Testis (tissue), 2 donors: ENCODE measurements at regions not wholly inside any gene's neighbourhood (a gene's known extent, or its start where the extent isn't known, plus 50 kb on each side); places are given as distances from the start of the nearest gene placed in this dataset.

Source experiments
- DNase-seq: peaks from one replicate; pipeline ENCODE4 v3.0.0-alpha.2; 2019
- H3K27ac ChIP-seq, 2 donors: fragments of 200-600 bp; sonication (generic); one replicate each; pipeline ENCODE4 v1.5.1; 2019
- H3K27me3 ChIP-seq: fragments of 200-600 bp; sonication (generic); one replicate; pipeline ENCODE4 v1.5.1; 2019
- H3K36me3 ChIP-seq: fragments of 200-600 bp; sonication (generic); one replicate; pipeline ENCODE4 v1.5.1; 2017; ENCODE audit warnings: low read depth; ENCODE audit errors: missing control alignments
- H3K4me1 ChIP-seq: fragments of 200-600 bp; sonication (generic); one replicate; pipeline ENCODE4 v1.5.1; 2019
- H3K4me3 ChIP-seq, 2 donors: fragments of 200-600 bp; sonication (generic); one replicate each; pipeline ENCODE4 v1.5.1; 2017 to 2019
- H3K9me3 ChIP-seq: fragments of 200-600 bp; sonication (generic); one replicate; pipeline ENCODE4 v1.5.1; 2017
- POLR2A ChIP-seq: fragments of 450-650 bp; IDR thresholded peaks from one replicate; pipeline ENCODE4 v1.6.1; 2017; ENCODE audit warnings: antibody characterized with exemption, mild to moderate bottlenecking, moderate library complexity
- WGBS, 2 donors: methylation state at CpG; one replicate each; pipeline ENCODE4 v1.1.5; 2018; 5-methylcytosine and 5-hydroxymethylcytosine counted together
- intact Hi-C: fragments of 100-400 bp; cut with DNase I; formaldehyde crosslinking; loops from one replicate; pipeline ENCODE4 v1.15.1; 2023; ENCODE audit warnings: low total_unique reads
- TF ChIP-seq, protein P1 (sequence below), 3 experiments: fragments of 450-650 bp in 2 of 3; fragments of 200-600 bp in 1 of 3; sonication (generic) in 1 of 3; IDR thresholded peaks; one replicate each; pipeline ENCODE4 v1.5.1; 2016 to 2019; ENCODE audit warnings: antibody characterized with exemption in 3 of 3, mild to moderate bottlenecking in 2 of 3, moderate library complexity in 1 of 3

GRCh38 chr3:63095-63765 is 133.3 kb upstream of the CHL1 start:
- peak overlapping the region; percentile 38 to 40 for H3K27ac ChIP-seq
- H3K4me3 ChIP-seq, result no peak overlapping the region
- H3K27me3 ChIP-seq, result no peaks in the 10 kb centered on the region
- intact Hi-C loops, result no loop called here
- no peak for TF ChIP-seq POLR2A
- TF ChIP-seq, protein P1, sequence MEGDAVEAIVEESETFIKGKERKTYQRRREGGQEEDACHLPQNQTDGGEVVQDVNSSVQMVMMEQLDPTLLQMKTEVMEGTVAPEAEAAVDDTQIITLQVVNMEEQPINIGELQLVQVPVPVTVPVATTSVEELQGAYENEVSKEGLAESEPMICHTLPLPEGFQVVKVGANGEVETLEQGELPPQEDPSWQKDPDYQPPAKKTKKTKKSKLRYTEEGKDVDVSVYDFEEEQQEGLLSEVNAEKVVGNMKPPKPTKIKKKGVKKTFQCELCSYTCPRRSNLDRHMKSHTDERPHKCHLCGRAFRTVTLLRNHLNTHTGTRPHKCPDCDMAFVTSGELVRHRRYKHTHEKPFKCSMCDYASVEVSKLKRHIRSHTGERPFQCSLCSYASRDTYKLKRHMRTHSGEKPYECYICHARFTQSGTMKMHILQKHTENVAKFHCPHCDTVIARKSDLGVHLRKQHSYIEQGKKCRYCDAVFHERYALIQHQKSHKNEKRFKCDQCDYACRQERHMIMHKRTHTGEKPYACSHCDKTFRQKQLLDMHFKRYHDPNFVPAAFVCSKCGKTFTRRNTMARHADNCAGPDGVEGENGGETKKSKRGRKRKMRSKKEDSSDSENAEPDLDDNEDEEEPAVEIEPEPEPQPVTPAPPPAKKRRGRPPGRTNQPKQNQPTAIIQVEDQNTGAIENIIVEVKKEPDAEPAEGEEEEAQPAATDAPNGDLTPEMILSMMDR (IDR thresholded peaks at IDR 0.05), result no peak
- 45 to 60% methylated on average over 7 of the region's 7 CpGs for WGBS, 2 donors
- peak; percentile 55 for DNase-seq
- no peaks in the 10 kb centered on the region for H3K4me1 ChIP-seq
- no peaks in the 10 kb centered on the region for H3K36me3 ChIP-seq
- no peaks in the 10 kb centered on the region for H3K9me3 ChIP-seq

DNA sequence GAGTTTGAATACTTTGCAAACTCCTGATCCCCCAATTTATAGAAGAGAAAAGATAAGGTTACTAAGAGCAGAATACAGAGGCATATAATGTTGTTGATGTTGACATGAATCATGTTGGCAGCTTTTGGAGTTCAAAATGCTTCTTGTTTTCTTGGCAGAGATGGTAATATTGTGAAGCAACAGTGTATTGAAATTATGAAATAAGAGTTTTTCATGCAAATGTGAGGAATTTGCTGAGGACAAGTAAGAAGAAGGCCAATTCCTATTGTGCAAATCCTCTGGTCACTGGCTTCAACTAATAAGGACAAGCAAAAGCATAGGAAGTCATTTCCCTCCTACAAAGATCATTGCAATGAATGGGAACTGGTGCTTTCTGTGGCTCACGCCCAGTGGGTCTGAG is 126.9 kb upstream of the CHL1 start:
- no peak for DNase-seq
- Histone ChIP-seq H3K9me3 (no peaks in the 10 kb centered on the region), H3K4me1 (peaks cover 5% of the 10 kb centered on the region), H3K27ac (no peak overlapping the region), H3K36me3 (no peaks in the 10 kb centered on the region), H3K4me3 (no peak overlapping the region), H3K27me3 (no peaks in the 10 kb centered on the region)
- intact Hi-C loops, result no loop called here
- 84 to 90% methylated on average over 1 of the region's 1 CpG for WGBS, 2 donors
- no peak for TF ChIP-seq POLR2A
- TF ChIP-seq, protein P1 (IDR thresholded peaks at IDR 0.05), result no peak

DNA sequence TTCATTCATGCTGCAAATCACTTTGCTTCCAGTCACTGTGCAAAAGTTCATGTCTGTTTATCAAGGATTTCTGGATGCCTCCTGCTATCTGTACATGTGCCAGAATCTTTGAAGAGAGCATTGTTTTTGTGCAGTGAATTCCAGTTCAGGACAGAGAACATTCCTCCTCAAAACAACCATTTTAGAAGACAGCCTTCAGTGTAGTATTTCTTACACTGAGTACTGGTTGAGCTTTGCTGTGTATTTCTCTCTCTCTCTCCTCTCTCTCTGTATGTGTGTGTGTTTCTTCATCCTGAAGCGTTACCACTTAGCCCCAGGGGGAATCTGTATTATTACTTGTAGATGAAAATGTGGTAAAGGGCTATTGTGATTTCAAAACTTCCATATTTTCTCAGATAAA is 123.8 kb upstream of the CHL1 start:
- Histone ChIP-seq H3K4me1 (peaks cover 10% of the 10 kb centered on the region), H3K27me3 (no peaks in the 10 kb centered on the region), H3K36me3 (no peaks in the 10 kb centered on the region), H3K9me3 (no peaks in the 10 kb centered on the region), H3K4me3 (no peak overlapping the region), H3K27ac (peak overlapping the region; percentile 27 to 70)
- DNase-seq, result peak; percentile 22
- intact Hi-C loops, result no loop called here
- TF ChIP-seq, protein P1 (IDR thresholded peaks at IDR 0.05), result no peak
- no peak for TF ChIP-seq POLR2A
- WGBS, 2 donors, result 24 to 36% methylated on average over 1 of the region's 1 CpG

- peak overlapping the region; percentile 27 to 70 for H3K27ac ChIP-seq
- DNase-seq, result no peak
- TF ChIP-seq, protein P1 (IDR thresholded peaks at IDR 0.05), result no peak
- TF ChIP-seq POLR2A, result no peak
- H3K4me3 ChIP-seq, result no peak overlapping the region
- WGBS, 2 donors, result 41 to 54% methylated on average over 2 of the region's 2 CpGs
- peaks cover 10% of the 10 kb centered on the region for H3K4me1 ChIP-seq
- no peaks in the 10 kb centered on the region for H3K36me3 ChIP-seq
- intact Hi-C loops, result no loop called here
- no peaks in the 10 kb centered on the region for H3K27me3 ChIP-seq
- no peaks in the 10 kb centered on the region for H3K9me3 ChIP-seq
These were observed 123.3 kb upstream of the CHL1 start for GRCh38 chr3:73271-73670.

DNA sequence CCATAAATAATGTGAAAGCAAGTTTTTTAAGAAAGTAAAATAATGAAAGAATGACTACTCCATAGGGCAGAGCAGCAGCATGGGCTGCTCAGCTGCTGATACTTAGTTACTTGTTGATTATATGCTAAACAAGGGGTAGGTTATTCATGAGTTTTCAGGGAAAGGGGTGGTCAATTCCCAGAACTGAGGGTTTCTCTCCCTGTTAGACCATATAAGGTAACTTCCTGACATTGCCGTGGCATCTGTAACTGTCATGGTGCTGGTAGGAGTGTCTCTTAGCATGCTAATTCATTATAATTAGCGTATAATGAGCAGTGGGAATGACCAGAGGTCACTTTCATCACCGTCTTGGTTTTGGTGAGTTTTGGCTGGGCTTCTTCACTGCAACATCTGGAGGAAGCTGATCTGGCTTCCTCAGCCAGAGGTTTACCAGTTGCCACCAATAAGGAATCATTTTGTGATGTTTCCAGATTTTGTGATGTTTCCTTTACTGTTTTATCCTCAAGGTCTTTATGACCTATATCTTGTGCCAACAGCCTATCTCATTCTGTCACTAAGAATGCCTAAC is 121.8 kb upstream of the CHL1 start:
- H3K4me1 ChIP-seq, result peaks cover 10% of the 10 kb centered on the region
- intact Hi-C loops, result no loop called here
- no peak for DNase-seq
- H3K27me3 ChIP-seq, result no peaks in the 10 kb centered on the region
- no peaks in the 10 kb centered on the region for H3K36me3 ChIP-seq
- WGBS, 2 donors, result 48 to 50% methylated on average over 3 of the region's 3 CpGs
- peak overlapping the region in 1 of 2 donors; percentile 70 for H3K27ac ChIP-seq
- H3K4me3 ChIP-seq, result no peak overlapping the region
- H3K9me3 ChIP-seq, result no peaks in the 10 kb centered on the region
- TF ChIP-seq POLR2A, result no peak
- TF ChIP-seq, protein P1 (IDR thresholded peaks at IDR 0.05), result no peak
